Peyer's patch (tissue), 4 donors: ENCODE measurements at regions not wholly inside any gene's neighbourhood (a gene's known extent, or its start where the extent isn't known, plus 50 kb on each side); places are given as distances from the start of the nearest gene placed in this dataset.

Experiments
- DNase-seq, 3 donors: peaks; one replicate each; pipeline ENCODE4 v3.0.0-alpha.2; 2017 to 2019
- H3K27ac ChIP-seq, 4 donors: fragments of 200-600 bp; sonication (generic); one replicate each; pipeline ENCODE4 v1.5.1; 2016 to 2019
- H3K27me3 ChIP-seq, 2 donors: fragments of 200-600 bp; sonication (generic); one replicate each; pipeline ENCODE4 v1.5.1; 2019
- H3K36me3 ChIP-seq, 3 donors: fragments of 200-600 bp; sonication (generic); one replicate each; pipeline ENCODE4 v1.5.1; 2016 to 2019
- H3K4me1 ChIP-seq, 4 donors: fragments of 200-600 bp; sonication (generic); one replicate each; pipeline ENCODE4 v1.5.1; 2016 to 2019
- H3K4me3 ChIP-seq, 4 donors: fragments of 200-600 bp; sonication (generic); 1 replicate in 3 of 4; 2 replicates in 1 of 4; pipeline ENCODE4 v1.5.1; 2016 to 2019; ENCODE audit warnings: mild to moderate bottlenecking in 1 of 4
- H3K9me3 ChIP-seq, 4 donors: fragments of 200-600 bp; sonication (generic); one replicate each; pipeline ENCODE4 v1.5.1; 2016 to 2019; ENCODE audit warnings: mild to moderate bottlenecking in 1 of 4
- POLR2A ChIP-seq, 2 donors: fragments of 450-650 bp; IDR thresholded peaks; one replicate each; pipeline ENCODE4 v1.5.1; 2017; ENCODE audit warnings: antibody characterized with exemption in 2 of 2, mild to moderate bottlenecking in 2 of 2, moderate library complexity in 2 of 2
- TF ChIP-seq, protein P1 (sequence below), 6 experiments: fragments of 450-650 bp in 4 of 6; fragments of 200-600 bp in 2 of 6; sonication (generic) in 1 of 6; IDR thresholded peaks; one replicate each; pipeline ENCODE4 v1.5.1; 2017 to 2019; ENCODE audit warnings: antibody characterized with exemption in 6 of 6, mild to moderate bottlenecking in 3 of 6, moderate library complexity in 1 of 6

DNA sequence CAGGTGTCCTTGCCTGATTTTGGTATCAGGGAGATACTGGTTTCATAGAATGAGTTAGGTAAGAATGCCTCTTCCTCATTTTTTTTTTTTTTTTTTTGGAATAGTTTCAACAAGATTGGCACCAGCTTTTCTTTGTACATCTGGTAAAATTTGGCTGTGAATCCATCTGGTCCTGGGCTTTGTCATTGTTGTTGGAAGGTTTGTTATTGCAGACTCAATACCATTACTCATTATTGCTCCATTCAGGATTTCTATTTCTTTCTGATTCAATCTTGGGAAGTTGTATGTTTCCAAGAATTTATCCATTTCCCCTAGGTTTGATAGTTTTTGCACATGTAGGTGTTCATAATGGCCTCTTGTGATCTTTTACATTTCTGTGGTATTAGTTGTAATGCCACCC is 126.0 kb upstream of the KITLG start:
- Histone ChIP-seq H3K27me3 (no peaks in the 10 kb centered on the region), H3K4me1 (no peaks in the 10 kb centered on the region), H3K27ac (no peak overlapping the region), H3K9me3 (peaks cover 0 to 4% (median 0%) of the 10 kb centered on the region in 4 donors), H3K4me3 (no peak overlapping the region), H3K36me3 (no peaks in the 10 kb centered on the region)
- no peak for TF ChIP-seq POLR2A (IDR thresholded peaks at IDR 0.05)
- TF ChIP-seq, protein P1, sequence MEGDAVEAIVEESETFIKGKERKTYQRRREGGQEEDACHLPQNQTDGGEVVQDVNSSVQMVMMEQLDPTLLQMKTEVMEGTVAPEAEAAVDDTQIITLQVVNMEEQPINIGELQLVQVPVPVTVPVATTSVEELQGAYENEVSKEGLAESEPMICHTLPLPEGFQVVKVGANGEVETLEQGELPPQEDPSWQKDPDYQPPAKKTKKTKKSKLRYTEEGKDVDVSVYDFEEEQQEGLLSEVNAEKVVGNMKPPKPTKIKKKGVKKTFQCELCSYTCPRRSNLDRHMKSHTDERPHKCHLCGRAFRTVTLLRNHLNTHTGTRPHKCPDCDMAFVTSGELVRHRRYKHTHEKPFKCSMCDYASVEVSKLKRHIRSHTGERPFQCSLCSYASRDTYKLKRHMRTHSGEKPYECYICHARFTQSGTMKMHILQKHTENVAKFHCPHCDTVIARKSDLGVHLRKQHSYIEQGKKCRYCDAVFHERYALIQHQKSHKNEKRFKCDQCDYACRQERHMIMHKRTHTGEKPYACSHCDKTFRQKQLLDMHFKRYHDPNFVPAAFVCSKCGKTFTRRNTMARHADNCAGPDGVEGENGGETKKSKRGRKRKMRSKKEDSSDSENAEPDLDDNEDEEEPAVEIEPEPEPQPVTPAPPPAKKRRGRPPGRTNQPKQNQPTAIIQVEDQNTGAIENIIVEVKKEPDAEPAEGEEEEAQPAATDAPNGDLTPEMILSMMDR (IDR thresholded peaks at IDR 0.05) = no peak
- no peak for DNase-seq

DNA sequence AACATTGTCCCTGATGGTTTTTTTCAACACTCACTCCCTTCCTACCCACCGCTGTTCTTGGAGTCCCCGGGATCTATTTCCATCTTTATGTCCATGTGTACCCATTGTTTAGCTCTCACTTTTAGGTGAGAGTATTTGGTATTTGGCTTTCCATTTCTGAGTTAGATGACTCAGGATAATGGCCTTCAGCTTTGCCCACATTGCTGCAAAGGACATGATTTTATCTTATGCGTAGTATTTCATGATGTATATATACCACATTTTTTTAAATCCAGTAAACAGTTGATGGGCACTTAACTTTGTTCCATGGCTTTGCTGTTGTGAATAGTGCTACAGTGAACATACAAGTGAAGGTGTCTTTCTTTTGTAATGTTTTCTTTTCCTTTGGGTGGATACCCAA is 123.5 kb upstream of the KITLG start:
- DNase-seq = no peak
- Histone ChIP-seq H3K36me3 (no peaks in the 10 kb centered on the region), H3K4me1 (no peaks in the 10 kb centered on the region), H3K4me3 (no peak overlapping the region), H3K27ac (no peak overlapping the region), H3K9me3 (peaks cover 0 to 4% (median 0%) of the 10 kb centered on the region in 4 donors), H3K27me3 (no peaks in the 10 kb centered on the region)
- no peak for TF ChIP-seq POLR2A (IDR thresholded peaks at IDR 0.05)
- TF ChIP-seq, protein P1 (IDR thresholded peaks at IDR 0.05) = no peak

DNA sequence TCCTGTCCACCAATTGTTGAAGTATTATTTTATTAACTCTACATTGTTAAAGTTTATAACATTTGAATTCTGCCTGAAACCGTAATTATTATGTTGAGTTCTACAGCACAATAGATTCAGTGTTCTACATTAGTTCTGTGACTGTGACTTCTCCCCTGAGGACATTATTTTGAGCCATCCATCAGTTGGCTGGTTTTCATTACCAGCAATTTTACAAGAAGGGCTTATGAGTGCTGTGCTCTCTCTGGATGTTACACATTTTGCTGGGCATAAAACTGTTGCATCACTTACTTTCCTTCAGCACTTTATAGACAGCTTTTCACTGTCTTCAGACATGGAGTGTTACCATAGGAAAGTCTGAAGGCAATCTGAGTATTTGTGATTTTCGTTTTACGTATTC is 118.2 kb upstream of the KITLG start:
- H3K27me3 ChIP-seq = no peaks in the 10 kb centered on the region
- no peaks in the 10 kb centered on the region for H3K9me3 ChIP-seq
- H3K4me3 ChIP-seq = no peak overlapping the region
- no peak overlapping the region for H3K27ac ChIP-seq
- no peaks in the 10 kb centered on the region for H3K36me3 ChIP-seq
- no peak for DNase-seq
- no peaks in the 10 kb centered on the region for H3K4me1 ChIP-seq
- TF ChIP-seq, protein P1 (IDR thresholded peaks at IDR 0.05) = no peak
- no peak for TF ChIP-seq POLR2A (IDR thresholded peaks at IDR 0.05)

DNA sequence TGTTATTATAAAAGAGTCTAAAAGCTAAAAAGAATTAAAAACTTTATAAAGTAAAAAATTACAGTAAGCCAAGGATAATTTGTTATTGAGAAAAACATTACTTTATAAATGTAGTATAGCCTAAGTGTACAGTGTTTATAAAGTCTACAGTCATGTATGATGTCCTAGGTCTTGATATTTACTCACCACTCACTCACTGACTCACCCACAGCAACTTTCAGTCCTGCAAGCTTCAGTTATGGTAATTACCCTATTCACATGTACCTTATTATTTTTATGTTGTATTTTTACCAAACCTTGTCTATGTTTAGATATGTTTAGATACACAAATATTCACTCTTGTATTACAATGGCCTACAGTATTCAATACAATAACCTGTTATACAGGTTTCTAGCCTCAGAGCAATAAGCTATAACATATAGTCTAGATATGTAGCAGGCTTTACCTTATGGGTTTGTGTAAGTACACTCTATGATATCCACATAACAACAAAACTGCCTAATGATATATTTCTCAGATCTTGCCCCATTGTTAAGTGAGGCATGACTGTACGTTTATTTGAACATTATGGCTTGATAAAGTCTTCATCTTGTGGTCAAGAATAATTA is 113.7 kb upstream of the KITLG start:
- TF ChIP-seq, protein P1 (IDR thresholded peaks at IDR 0.05) = no peak
- TF ChIP-seq POLR2A (IDR thresholded peaks at IDR 0.05) = no peak
- DNase-seq = no peak
- no peak overlapping the region for H3K27ac ChIP-seq
- H3K4me3 ChIP-seq = no peak overlapping the region
- H3K9me3 ChIP-seq = no peaks in the 10 kb centered on the region
- H3K27me3 ChIP-seq = no peaks in the 10 kb centered on the region
- no peaks in the 10 kb centered on the region for H3K36me3 ChIP-seq
- H3K4me1 ChIP-seq = no peaks in the 10 kb centered on the region

DNA sequence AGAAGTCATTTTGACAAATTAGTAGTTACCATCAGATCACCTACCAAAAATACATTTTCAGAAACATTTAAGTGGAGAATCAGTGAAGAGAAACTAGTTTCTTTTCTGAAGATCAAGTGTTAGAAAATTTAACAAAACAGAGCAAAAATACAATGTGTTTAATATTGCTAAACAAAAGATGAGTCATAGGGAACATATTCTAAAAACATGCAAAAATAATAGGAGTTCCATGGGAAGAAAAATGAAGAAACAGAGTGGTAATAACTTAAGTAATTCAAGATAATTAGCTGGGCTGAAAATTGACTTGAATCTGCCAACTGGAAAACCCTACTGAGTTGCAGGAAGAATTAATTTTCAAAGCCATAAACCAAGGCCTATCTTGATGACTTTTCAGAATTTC is 111.5 kb upstream of the KITLG start:
- TF ChIP-seq, protein P1 (IDR thresholded peaks at IDR 0.05) = no peak
- TF ChIP-seq POLR2A (IDR thresholded peaks at IDR 0.05) = no peak
- no peak for DNase-seq
- Histone ChIP-seq H3K27ac (no peak overlapping the region), H3K4me3 (no peak overlapping the region), H3K9me3 (no peaks in the 10 kb centered on the region), H3K4me1 (no peaks in the 10 kb centered on the region), H3K27me3 (no peaks in the 10 kb centered on the region), H3K36me3 (no peaks in the 10 kb centered on the region)

DNA sequence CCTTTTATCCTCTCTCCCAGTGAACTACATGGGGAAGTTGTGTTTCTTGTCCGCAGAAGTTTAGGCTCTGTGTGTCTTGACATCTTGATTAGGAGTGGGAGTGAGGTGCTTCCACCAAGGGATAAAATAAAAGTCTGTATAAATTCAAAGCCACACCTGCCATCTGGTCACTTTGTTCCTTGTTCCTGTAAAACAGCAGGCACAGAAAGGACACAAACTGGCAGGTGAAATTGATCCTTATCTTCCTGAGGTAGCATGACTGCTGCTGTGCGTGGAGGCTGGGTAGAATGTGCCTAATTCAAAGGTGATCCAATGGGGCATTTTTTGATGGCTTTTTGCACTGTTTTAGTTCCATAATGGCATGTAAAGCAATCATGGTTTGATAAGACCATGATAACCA is 104.3 kb upstream of the KITLG start:
- TF ChIP-seq, protein P1 (IDR thresholded peaks at IDR 0.05) = no peak
- TF ChIP-seq POLR2A (IDR thresholded peaks at IDR 0.05) = no peak
- Histone ChIP-seq H3K4me1 (no peaks in the 10 kb centered on the region), H3K27me3 (no peaks in the 10 kb centered on the region), H3K9me3 (no peaks in the 10 kb centered on the region), H3K4me3 (no peak overlapping the region), H3K36me3 (no peaks in the 10 kb centered on the region), H3K27ac (no peak overlapping the region)
- no peak for DNase-seq
